ENCODE measurements at regions not wholly inside any gene's neighbourhood (a gene's known extent, or its start where the extent isn't known, plus 50 kb on each side); places are given as distances from the start of the nearest gene placed in this dataset.

- TF ChIP-seq, protein P1, sequence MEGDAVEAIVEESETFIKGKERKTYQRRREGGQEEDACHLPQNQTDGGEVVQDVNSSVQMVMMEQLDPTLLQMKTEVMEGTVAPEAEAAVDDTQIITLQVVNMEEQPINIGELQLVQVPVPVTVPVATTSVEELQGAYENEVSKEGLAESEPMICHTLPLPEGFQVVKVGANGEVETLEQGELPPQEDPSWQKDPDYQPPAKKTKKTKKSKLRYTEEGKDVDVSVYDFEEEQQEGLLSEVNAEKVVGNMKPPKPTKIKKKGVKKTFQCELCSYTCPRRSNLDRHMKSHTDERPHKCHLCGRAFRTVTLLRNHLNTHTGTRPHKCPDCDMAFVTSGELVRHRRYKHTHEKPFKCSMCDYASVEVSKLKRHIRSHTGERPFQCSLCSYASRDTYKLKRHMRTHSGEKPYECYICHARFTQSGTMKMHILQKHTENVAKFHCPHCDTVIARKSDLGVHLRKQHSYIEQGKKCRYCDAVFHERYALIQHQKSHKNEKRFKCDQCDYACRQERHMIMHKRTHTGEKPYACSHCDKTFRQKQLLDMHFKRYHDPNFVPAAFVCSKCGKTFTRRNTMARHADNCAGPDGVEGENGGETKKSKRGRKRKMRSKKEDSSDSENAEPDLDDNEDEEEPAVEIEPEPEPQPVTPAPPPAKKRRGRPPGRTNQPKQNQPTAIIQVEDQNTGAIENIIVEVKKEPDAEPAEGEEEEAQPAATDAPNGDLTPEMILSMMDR (IDR thresholded peaks at IDR 0.05), result no peak
- Histone ChIP-seq H3K36me3 (no peaks in the 10 kb centered on the region), H3K4me1 (ENCODE audit: control insufficient read depth in 1 of 2, insufficient read depth in 1 of 2, low read depth in 1 of 2, low read length in 1 of 2) (no peaks in the 10 kb centered on the region), H3K27me3 (no peaks in the 10 kb centered on the region), H3K27ac (no peak overlapping the region), H3K9me3 (no peaks in the 10 kb centered on the region), H3K4me3 (ENCODE audit: low read depth in 1 of 2, low read length in 1 of 2) (no peak overlapping the region)
Measured at GRCh38 chr1:188762166-188762743, 1715.4 kb downstream of the BRINP3 start.

DNA sequence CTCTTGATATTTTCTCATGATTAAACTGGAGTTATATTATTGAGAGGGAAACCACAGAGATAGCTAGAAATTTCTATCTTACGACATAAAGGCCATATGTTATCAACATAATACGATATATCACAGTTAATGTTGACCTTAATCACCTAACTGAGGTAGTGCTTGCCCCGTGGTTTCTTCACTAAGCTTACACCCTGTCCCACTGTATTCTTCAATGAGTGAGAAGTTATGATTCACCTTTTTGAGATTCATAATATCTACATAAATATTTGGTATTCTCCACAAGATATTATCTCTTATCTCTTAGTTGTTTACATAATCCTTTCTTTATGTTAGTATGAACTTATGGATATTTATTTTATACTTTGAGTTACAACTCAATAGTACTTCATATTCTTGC, 1714.1 kb downstream of the BRINP3 start:
- Histone ChIP-seq H3K36me3 (no peaks in the 10 kb centered on the region), H3K4me1 (ENCODE audit: control insufficient read depth in 1 of 2, insufficient read depth in 1 of 2, low read depth in 1 of 2, low read length in 1 of 2) (no peaks in the 10 kb centered on the region), H3K9me3 (no peaks in the 10 kb centered on the region)

DNA sequence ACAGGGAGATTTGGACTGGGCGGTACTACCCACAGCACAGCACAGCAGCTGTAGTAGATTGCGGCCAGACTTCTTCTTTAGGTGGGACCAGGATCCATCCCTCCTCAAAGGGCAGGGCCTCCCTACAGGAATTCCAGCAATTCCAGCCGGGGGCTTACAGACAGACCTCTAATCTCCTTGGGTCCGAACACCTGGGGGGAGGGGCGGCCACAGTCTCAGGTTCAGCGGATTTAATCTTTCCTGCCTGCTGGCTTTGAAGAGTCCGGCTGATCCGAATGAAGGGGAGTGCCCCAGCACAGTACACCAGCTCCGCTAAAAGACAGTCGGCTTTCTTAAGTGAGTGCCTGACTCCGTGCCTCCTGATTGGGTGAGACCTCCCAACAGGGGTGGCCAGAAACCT, 1708.5 kb downstream of the BRINP3 start:
- Histone ChIP-seq H3K4me1 (ENCODE audit: control insufficient read depth in 1 of 2, insufficient read depth in 1 of 2, low read depth in 1 of 2, low read length in 1 of 2) (no peaks in the 10 kb centered on the region), H3K4me3 (ENCODE audit: low read depth in 1 of 2, low read length in 1 of 2) (no peak overlapping the region), H3K27me3 (no peaks in the 10 kb centered on the region), H3K9me3 (no peaks in the 10 kb centered on the region), H3K36me3 (no peaks in the 10 kb centered on the region), H3K27ac (no peak overlapping the region)
- TF ChIP-seq, protein P1 (IDR thresholded peaks at IDR 0.05), result no peak

More for the DNA sequence above, 1714.1 kb downstream of the BRINP3 start:
- no peak overlapping the region for H3K4me3 ChIP-seq (ENCODE audit: low read depth in 1 of 2, low read length in 1 of 2)
- H3K27ac ChIP-seq, result no peak overlapping the region
- H3K27me3 ChIP-seq, result no peaks in the 10 kb centered on the region
- TF ChIP-seq, protein P1 (IDR thresholded peaks at IDR 0.05), result no peak

DNA sequence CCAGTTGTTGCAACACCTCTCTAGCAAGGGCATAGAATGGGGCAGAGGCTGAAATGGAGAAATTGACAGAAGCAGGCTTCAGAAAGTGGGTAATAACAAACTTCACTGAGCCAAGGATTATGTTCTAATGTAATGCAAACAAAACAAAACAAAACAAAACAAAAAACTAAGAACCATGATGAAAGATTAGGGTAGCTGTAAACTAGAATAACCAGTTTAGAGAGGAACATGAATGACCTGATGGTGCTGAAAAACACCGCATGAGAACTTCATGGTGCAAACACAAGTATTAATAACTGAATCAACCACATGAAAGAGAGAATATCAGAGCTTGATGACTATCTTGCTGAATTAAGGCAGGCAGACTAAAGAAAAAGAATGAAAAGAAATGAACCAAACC, 1707.7 kb downstream of the BRINP3 start:
- TF ChIP-seq, protein P1 (IDR thresholded peaks at IDR 0.05), result no peak
- Histone ChIP-seq H3K4me3 (ENCODE audit: low read depth in 1 of 2, low read length in 1 of 2) (no peak overlapping the region), H3K27me3 (no peaks in the 10 kb centered on the region), H3K27ac (no peak overlapping the region), H3K36me3 (no peaks in the 10 kb centered on the region), H3K4me1 (ENCODE audit: control insufficient read depth in 1 of 2, insufficient read depth in 1 of 2, low read depth in 1 of 2, low read length in 1 of 2) (no peaks in the 10 kb centered on the region), H3K9me3 (no peaks in the 10 kb centered on the region)

DNA sequence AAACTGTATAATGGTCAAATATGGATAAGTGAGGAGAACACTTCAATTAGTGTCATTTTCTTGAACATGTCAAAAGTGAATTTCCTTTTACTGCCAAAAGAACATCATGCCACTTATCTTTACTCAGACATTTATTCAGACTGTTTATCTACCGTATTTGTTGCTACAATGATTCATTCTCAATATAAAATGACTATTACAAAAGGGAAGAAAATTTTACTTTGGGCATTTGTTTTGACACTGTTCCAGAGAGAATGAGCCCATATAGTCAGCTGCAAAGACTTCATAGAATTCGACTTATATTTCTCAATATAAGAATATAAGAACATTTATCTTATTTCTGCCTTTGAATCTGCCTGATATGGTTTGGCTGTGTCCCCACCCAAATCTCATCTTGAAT, 1699.1 kb downstream of the BRINP3 start:
- TF ChIP-seq, protein P1 (IDR thresholded peaks at IDR 0.05), result no peak
- Histone ChIP-seq H3K27me3 (no peaks in the 10 kb centered on the region), H3K4me3 (ENCODE audit: low read depth in 1 of 2, low read length in 1 of 2) (no peak overlapping the region), H3K27ac (no peak overlapping the region), H3K4me1 (ENCODE audit: control insufficient read depth in 1 of 2, insufficient read depth in 1 of 2, low read depth in 1 of 2, low read length in 1 of 2) (no peaks in the 10 kb centered on the region), H3K9me3 (no peaks in the 10 kb centered on the region), H3K36me3 (no peaks in the 10 kb centered on the region)

All from neutrophil (primary cell).